Fibroblast of the aortic adventitia (primary cell): ENCODE measurements at regions not wholly inside any gene's neighbourhood (a gene's known extent, or its start where the extent isn't known, plus 50 kb on each side); places are given as distances from the start of the nearest gene placed in this dataset.

Source experiments
- DNase-seq: peaks from one replicate; pipeline ENCODE4 v3.0.0-alpha.2; 2010; ENCODE audit warnings: low read depth
- H3K4me3 ChIP-seq: 2 replicates; pipeline ENCODE4 v1.5.1; 2011; ENCODE audit warnings: low read depth, mild to moderate bottlenecking, control low read depth, low read length, moderate library complexity
- CTCF ChIP-seq: IDR thresholded peaks from 2 replicates; pipeline ENCODE4 v1.5.1; 2011; ENCODE audit warnings: mild to moderate bottlenecking, low read length, control low read depth, inconsistent platforms; ENCODE audit not compliant: insufficient read depth

GRCh38 chr2:242035858-242036652 is 166.5 kb downstream of the RTP5 start:
- TF ChIP-seq CTCF, result no peak
- DNase-seq, result no peak
- H3K4me3 ChIP-seq, result no peak overlapping the region

- DNase-seq, result no peak
- no peak overlapping the region for H3K4me3 ChIP-seq
- no peak for TF ChIP-seq CTCF
Observed at GRCh38 chr2:242036653-242036950, 167.1 kb downstream of the RTP5 start.

- no peak for DNase-seq
- no peak overlapping the region for H3K4me3 ChIP-seq
- no peak for TF ChIP-seq CTCF
Observed at GRCh38 chr2:242038166-242038927, 168.8 kb downstream of the RTP5 start.

GRCh38 chr2:242038928-242039341 is 169.4 kb downstream of the RTP5 start:
- no peak for TF ChIP-seq CTCF

GRCh38 chr2:242040303-242040655 is 170.8 kb downstream of the RTP5 start:
- no peak for TF ChIP-seq CTCF
- no peak for DNase-seq
- no peak overlapping the region for H3K4me3 ChIP-seq

More at GRCh38 chr2:242038928-242039341, 169.4 kb downstream of the RTP5 start:
- DNase-seq, result no peak
- no peak overlapping the region for H3K4me3 ChIP-seq

- DNase-seq, result no peak
- H3K4me3 ChIP-seq, result no peak overlapping the region
- no peak for TF ChIP-seq CTCF
Observed at GRCh38 chr2:242040681-242041080, 171.2 kb downstream of the RTP5 start.
